ENCODE measurements at regions not wholly inside any gene's neighbourhood (a gene's known extent, or its start where the extent isn't known, plus 50 kb on each side); places are given as distances from the start of the nearest gene placed in this dataset.

GRCh38 chr12:95418142-95418541, 55.8 kb upstream of the METAP2 start (continued):
- TF ChIP-seq ZNF462 (CRISPR knock-in tag; IDR thresholded peaks at IDR 0.05), result no peak
- no peak for TF ChIP-seq CTCF (conservative IDR thresholded peaks at IDR 0.05; ENCODE audit: low read depth in 2 of 2)
- TF ChIP-seq EZH2 (IDR thresholded peaks at IDR 0.05; ENCODE audit: low read depth, unreplicated experiment), result no peak
- TF ChIP-seq NANOG (IDR thresholded peaks at IDR 0.05; ENCODE audit: borderline replicate concordance), result no peak
- no peak for TF ChIP-seq ZNF114 (CRISPR knock-in tag; IDR thresholded peaks at IDR 0.05)
- TF ChIP-seq REST (IDR thresholded peaks at IDR 0.05; ENCODE audit: unreplicated experiment), result no peak
- no peak for TF ChIP-seq POLR2AphosphoS5 (IDR thresholded peaks at IDR 0.05; ENCODE audit: low read depth)
- no peak for TF ChIP-seq ZNF331 (CRISPR knock-in tag; IDR thresholded peaks at IDR 0.05; ENCODE audit: low read depth)

All from GM23338 (cell line).